ENCODE measurements at regions not wholly inside any gene's neighbourhood (a gene's known extent, or its start where the extent isn't known, plus 50 kb on each side); places are given as distances from the start of the nearest gene placed in this dataset.

GRCh38 chr9:17875886-17876285 lies 297.0 kb downstream of the SH3GL2 start:
- H3K18ac ChIP-seq (ENCODE audit: low read depth, low read length), result no peak overlapping the region
- ATAC-seq (ENCODE audit: low read depth) (no peak), DNase-seq (no peak)
- H3K9ac ChIP-seq (ENCODE audit: low read depth, low read length), result no peak overlapping the region
- no peaks in the 10 kb centered on the region for H3K9me1 ChIP-seq (ENCODE audit: insufficient read depth, low read length)
- dilution Hi-C loops (cut with HindIII; ENCODE audit: low sequenced_read_pairs, unreplicated experiment) (no loop called here), in situ Hi-C loops (cut with MboI; ENCODE audit: low sequenced_read_pairs) (no loop called here), intact Hi-C loops (cut with micrococcal nuclease) (no loop called here)
- no peaks in the 10 kb centered on the region for H3K4me1 ChIP-seq (ENCODE audit: control insufficient read depth, insufficient read depth, low read length)
- H3K36me3 ChIP-seq (ENCODE audit: control insufficient read depth, insufficient read depth, low read length), result no peaks in the 10 kb centered on the region
- H3K27ac ChIP-seq (ENCODE audit: insufficient read depth, low read length), result no peak overlapping the region
- H3K23ac ChIP-seq (ENCODE audit: low read depth, low read length), result no peak overlapping the region
- no peak overlapping the region for H3K4me3 ChIP-seq (ENCODE audit: insufficient read depth, low read depth, low read length)
- no peaks in the 10 kb centered on the region for H3K27me3 ChIP-seq (ENCODE audit: control insufficient read depth, insufficient read depth, low read length)
- no peak overlapping the region for H3K56ac ChIP-seq (ENCODE audit: extremely low read depth, insufficient read depth, low read length)
- POLR2A ChIA-PET (ENCODE audit: unreplicated experiment), result no interaction called here
- H4K8ac ChIP-seq (ENCODE audit: low read depth in 2 of 2, low read length in 2 of 2), result no peak overlapping the region
- no peak overlapping the region for H2AFZ ChIP-seq (replicated peaks; ENCODE audit: low read length, poor library complexity)
- CTCF ChIA-PET, result no interaction called here
- no TSS peak for BruUV-seq (replicated peaks)
- H2AK9ac ChIP-seq (replicated peaks; ENCODE audit: low read depth, low read length, poor library complexity), result no peak overlapping the region
- H2BK5ac ChIP-seq (ENCODE audit: low read depth, low read length, poor library complexity, severe bottlenecking), result no peak overlapping the region
- H2AK5ac ChIP-seq (ENCODE audit: low read depth, low read length), result no peak overlapping the region
- H3K9me3 ChIP-seq (ENCODE audit: control insufficient read depth, insufficient read depth, low read length), result no peaks in the 10 kb centered on the region
- H2BK120ac ChIP-seq (ENCODE audit: low read depth, low read length), result no peak overlapping the region
- no peak overlapping the region for H2BK15ac ChIP-seq (ENCODE audit: low read depth, low read length)
- no peak overlapping the region for H3K14ac ChIP-seq (replicated peaks; ENCODE audit: low read depth, low read length)
- no peak overlapping the region for H2BK20ac ChIP-seq (ENCODE audit: low read depth, low read length)
- TF ChIP-seq RCOR1 (IDR thresholded peaks at IDR 0.05; ENCODE audit: insufficient replicate concordance, low read length) (no peak), RFX5 (IDR thresholded peaks at IDR 0.05; ENCODE audit: low read depth, low read length) (no peak), MAZ (IDR thresholded peaks at IDR 0.05; ENCODE audit: borderline replicate concordance, low read depth, low read length) (no peak), MXI1 (IDR thresholded peaks at IDR 0.05; ENCODE audit: borderline replicate concordance, low read depth, low read length) (no peak), SMC3 (IDR thresholded peaks at IDR 0.05; ENCODE audit: low read depth, low read length) (no peak), POLR2A (IDR thresholded peaks at IDR 0.05; ENCODE audit: low read depth, low read length) (no peak), CEBPB (IDR thresholded peaks at IDR 0.05; ENCODE audit: low read depth, low read length) (no peak), MAFK (IDR thresholded peaks at IDR 0.05; ENCODE audit: low read depth, low read length) (no peak), RAD21 (IDR thresholded peaks at IDR 0.05; ENCODE audit: low read length) (no peak), NFE2L2 (IDR thresholded peaks at IDR 0.05; ENCODE audit: low read depth, low read length) (no peak)
- no CpG with 5 or more reads among the region's 1 CpG for WGBS, 2 experiments (ENCODE audit: extremely low coverage in 2 of 2, insufficient read length in 1 of 2)
- no peaks in the 10 kb centered on the region for H4K20me1 ChIP-seq (ENCODE audit: insufficient read depth, low read length)
- no peak overlapping the region for H3K4ac ChIP-seq (ENCODE audit: low read depth, low read length)
- H3K4me2 ChIP-seq (ENCODE audit: low read depth, low read length), result no peak overlapping the region
- H4K5ac ChIP-seq (ENCODE audit: low read depth, low read length), result no peak overlapping the region
- H4K91ac ChIP-seq (ENCODE audit: insufficient read depth, low read depth, low read length), result no peak overlapping the region
- H3K79me1 ChIP-seq (ENCODE audit: low read depth in 1 of 2, low read length in 2 of 2), result no peaks in the 10 kb centered on the region
